HepG2 (cell line): ENCODE measurements at regions not wholly inside any gene's neighbourhood (a gene's known extent, or its start where the extent isn't known, plus 50 kb on each side); places are given as distances from the start of the nearest gene placed in this dataset.

Experiments
- ATAC-seq: fragments of 200-7000 bp; cut with Tn5 transposase; 3 replicates; pipeline ENCODE4 v1.9.1; 2020; ENCODE audit warnings: mild to moderate bottlenecking, moderate library complexity
- BruUV-seq: library from RNA; stranded (reverse); fragments of 400-500 nt; replicated peaks from 2 replicates; lab custom pipeline; 2021; lab: Mats Ljungman, UMichigan
- CTCF ChIA-PET: fragments of 300-600 bp; formaldehyde crosslinking; extraction: SDS; loops from one replicate; lab custom pipeline; 2021; ENCODE audit warnings: low total read pairs, inconsistent platforms, low intra/inter-chr PET ratio; lab: Yijun Ruan, JAX
- POLR2A ChIA-PET: fragments of 350-600 bp; sonication (Branson Sonifier 250); formaldehyde crosslinking; loops from one replicate; lab custom pipeline; 2020; ENCODE audit warnings: antibody characterized with exemption, inconsistent platforms; lab: Yijun Ruan, JAX
- DNase-seq: peaks from one replicate; pipeline ENCODE4 v3.0.0-alpha.2; 2015; ENCODE audit warnings: low spot score
- FAIRE-seq: peaks from 3 replicates; lab custom pipeline; 2011; peaks lifted over from hg19 to GRCh38; lab: Jason Lieb, UNC
- H2AFZ ChIP-seq: one replicate; pipeline ENCODE4 v1.6.1; 2011; ENCODE audit warnings: low read length, inconsistent platforms
- H3K27ac ChIP-seq: fragments of 300-600 bp; 3 replicates; pipeline ENCODE4 v1.8.0; 2011; ENCODE audit warnings: mixed run types, mild to moderate bottlenecking, mixed read lengths, low read length, inconsistent platforms; ENCODE audit not compliant: insufficient read depth; ENCODE audit errors: extremely low read length
- H3K27me3 ChIP-seq, 2 experiments: fragments of 200-600 bp in 1 of 2; 2 replicates in 1 of 2; 3 replicates in 1 of 2; pipeline versions ENCODE4 v1.6.0 to v1.8.0; 2011; ENCODE audit warnings: low read length in 2 of 2, mild to moderate bottlenecking in 2 of 2, moderate library complexity in 2 of 2, inconsistent platforms in 1 of 2; ENCODE audit not compliant: insufficient read depth in 2 of 2, control insufficient read depth in 1 of 2
- H3K36me3 ChIP-seq, 2 experiments: fragments of 200-600 bp in 1 of 2; replicated peaks in 1 of 2; 2 replicates in 1 of 2; 3 replicates in 1 of 2; pipeline versions ENCODE4 v1.5.1 to v1.8.0; 2011; ENCODE audit warnings: low read length in 2 of 2, inconsistent platforms in 1 of 2; ENCODE audit not compliant: insufficient read depth in 2 of 2, control insufficient read depth in 1 of 2
- H3K4me1 ChIP-seq: 2 replicates; pipeline ENCODE4 v1.5.1; 2012; ENCODE audit warnings: low read length, inconsistent platforms; ENCODE audit not compliant: insufficient read depth
- H3K4me2 ChIP-seq: 2 replicates; pipeline ENCODE4 v1.6.0; 2011; ENCODE audit warnings: low read depth, low read length, inconsistent platforms
- H3K4me3 ChIP-seq, 3 experiments: fragments of 200-600 bp in 1 of 3; sonication (generic), shearing (Covaris generic) in 1 of 3; replicated peaks in 1 of 3; 2 replicates each; pipeline ENCODE4 v1.5.1; 2011 to 2016; ENCODE audit warnings: low read length in 3 of 3, inconsistent platforms in 2 of 3, low read depth in 2 of 3, mild to moderate bottlenecking in 2 of 3, control low read depth in 1 of 3, mixed read lengths in 1 of 3; ENCODE audit not compliant: insufficient read depth in 1 of 3
- H3K79me2 ChIP-seq: one replicate; pipeline ENCODE4 v1.6.1; 2011; ENCODE audit warnings: low read length, inconsistent platforms; ENCODE audit not compliant: insufficient read depth
- H3K9ac ChIP-seq: 2 replicates; pipeline ENCODE4 v1.6.0; 2011; ENCODE audit warnings: mild to moderate bottlenecking, low read depth, low read length, inconsistent platforms; ENCODE audit not compliant: insufficient read depth
- H3K9me3 ChIP-seq: 2 replicates; pipeline ENCODE4 v1.5.1; 2012; ENCODE audit warnings: mild to moderate bottlenecking, low read length
- H4K20me1 ChIP-seq: 2 replicates; pipeline ENCODE4 v1.6.0; 2011; ENCODE audit warnings: inconsistent platforms, mild to moderate bottlenecking, low read length, moderate library complexity; ENCODE audit not compliant: insufficient read depth
- ETV5 ChIP-seq: IDR thresholded peaks from 2 replicates; pipeline ENCODE4 v1.6.1; 2018; ENCODE audit warnings: missing biosample characterization, missing genetic modification reagents, inconsistent platforms, borderline replicate concordance
- GMEB2 ChIP-seq: IDR thresholded peaks from 2 replicates; pipeline ENCODE4 v1.6.1; 2016; ENCODE audit warnings: missing biosample characterization, missing genetic modification reagents, low read depth
- PAX8 ChIP-seq: sonication (generic); formaldehyde crosslinking; IDR thresholded peaks from 2 replicates; pipeline ENCODE4 v1.8.0; 2022; ENCODE audit warnings: mild to moderate bottlenecking, missing genetic modification reagents, borderline replicate concordance
- RAD51 ChIP-seq: fragments of 450-650 bp; IDR thresholded peaks from 2 replicates; pipeline ENCODE4 v1.6.1; 2016; ENCODE audit warnings: borderline replicate concordance
- RORA ChIP-seq: sonication (generic); formaldehyde crosslinking; IDR thresholded peaks from 2 replicates; pipeline ENCODE4 v1.5.0; 2020; ENCODE audit warnings: mild to moderate bottlenecking, missing genetic modification reagents, moderate library complexity
- STAG1 ChIP-seq: sonication (generic); formaldehyde crosslinking; IDR thresholded peaks from 2 replicates; pipeline ENCODE4 v1.4.0; 2020; ENCODE audit warnings: missing genetic modification reagents
- ZNF773 ChIP-seq: sonication (generic); formaldehyde crosslinking; IDR thresholded peaks from 2 replicates; pipeline ENCODE4 v1.4.0; 2020; ENCODE audit warnings: missing genetic modification reagents, borderline replicate concordance
- ZNF780A ChIP-seq: sonication (generic); formaldehyde crosslinking; IDR thresholded peaks from 2 replicates; pipeline ENCODE4 v1.8.0; 2022; ENCODE audit warnings: mild to moderate bottlenecking, missing genetic modification reagents, moderate library complexity
- ZNF800 ChIP-seq: sonication (generic); formaldehyde crosslinking; IDR thresholded peaks from 2 replicates; pipeline ENCODE4 v1.4.0; 2020; ENCODE audit warnings: missing genetic modification reagents
- ZNF841 ChIP-seq: sonication (generic); formaldehyde crosslinking; IDR thresholded peaks from 2 replicates; pipeline ENCODE4 v1.8.1; 2023; ENCODE audit warnings: missing genetic modification reagents, borderline replicate concordance
- WGBS: methylation state at CpG from one replicate; pipeline ENCODE4 v1.1.6; 2017; ENCODE audit warnings: low lambda C conversion rate; 5-methylcytosine and 5-hydroxymethylcytosine counted together
- in situ Hi-C: cut with HindIII; loops from 2 replicates; pipeline ENCODE4 v1.10.0; 2017; ENCODE audit warnings: low pct_unique_long_range_greater_than_20kb; ENCODE audit not compliant: extremely low pct_ligation_motif_present
- intact Hi-C: fragments of 100-400 bp; cut with micrococcal nuclease; formaldehyde crosslinking; loops from one replicate; pipeline ENCODE4 v1.10.0; 2022; ENCODE audit not compliant: unreplicated experiment
- TF ChIP-seq, protein P1 (sequence below): fragments of 450-650 bp; IDR thresholded peaks from 2 replicates; pipeline ENCODE4 v1.6.1; 2016
- TF ChIP-seq, protein P2 (sequence below), 2 experiments: fragments of 450-650 bp in 1 of 2; sonication (generic) in 1 of 2; formaldehyde crosslinking; IDR thresholded peaks; 2 replicates each; pipeline versions ENCODE4 v1.5.0 to v1.8.0; 2020 to 2022; ENCODE audit warnings: mild to moderate bottlenecking in 1 of 2, missing genetic modification reagents in 1 of 2

GRCh38 chr11:59264736-59265135 is 52.0 kb upstream of the MPEG1 start:
- Histone ChIP-seq H3K4me2 (no peak overlapping the region), H3K4me3 (no peak overlapping the region), H3K36me3 (no peaks in the 10 kb centered on the region), H3K9ac (no peak overlapping the region), H3K27ac (no peak overlapping the region), H2AFZ (no peak overlapping the region), H3K79me2 (no peaks in the 10 kb centered on the region), H4K20me1 (no peaks in the 10 kb centered on the region), H3K4me1 (no peaks in the 10 kb centered on the region), H3K27me3 (no peaks in the 10 kb centered on the region; a peak in 2 of 5 replicates), H3K9me3 (no peaks in the 10 kb centered on the region)
- DNase-seq (no peak), ATAC-seq (no peak), FAIRE-seq (no peak)
- no peak for TF ChIP-seq ETV5 (CRISPR knock-in tag)
- TF ChIP-seq RORA (CRISPR knock-in tag) = no peak
- intact Hi-C loops (no loop called here), in situ Hi-C loops (no loop called here)
- POLR2A ChIA-PET = no interaction called here
- CTCF ChIA-PET = no interaction called here
- WGBS = 21% methylated on average over 7 of the region's 8 CpGs
- no TSS peak for BruUV-seq

GRCh38 chr11:59263225-59263894 is 50.6 kb upstream of the MPEG1 start:
- H3K27me3 ChIP-seq = no peaks in the 10 kb centered on the region; a peak in 2 of 5 replicates
- H4K20me1 ChIP-seq = no peaks in the 10 kb centered on the region
- no peak overlapping the region for H3K4me3 ChIP-seq
- H3K27ac ChIP-seq = no peak overlapping the region
- CTCF ChIA-PET = no interaction called here
- no peak overlapping the region for H3K4me2 ChIP-seq
- POLR2A ChIA-PET = no interaction called here
- H3K4me1 ChIP-seq = no peaks in the 10 kb centered on the region
- intact Hi-C loops (no loop called here), in situ Hi-C loops (no loop called here)
- ATAC-seq (peak; percentile 76), DNase-seq (peak; percentile 9), FAIRE-seq (no peak)
- WGBS = no CpG with 5 or more reads among the region's 9 CpGs
- no peaks in the 10 kb centered on the region for H3K79me2 ChIP-seq
- H3K9ac ChIP-seq = no peak overlapping the region
- H3K9me3 ChIP-seq = no peaks in the 10 kb centered on the region
- BruUV-seq = no TSS peak
- no peaks in the 10 kb centered on the region for H3K36me3 ChIP-seq
- no peak overlapping the region for H2AFZ ChIP-seq
- no peak for TF ChIP-seq GMEB2
- TF ChIP-seq, protein P1, sequence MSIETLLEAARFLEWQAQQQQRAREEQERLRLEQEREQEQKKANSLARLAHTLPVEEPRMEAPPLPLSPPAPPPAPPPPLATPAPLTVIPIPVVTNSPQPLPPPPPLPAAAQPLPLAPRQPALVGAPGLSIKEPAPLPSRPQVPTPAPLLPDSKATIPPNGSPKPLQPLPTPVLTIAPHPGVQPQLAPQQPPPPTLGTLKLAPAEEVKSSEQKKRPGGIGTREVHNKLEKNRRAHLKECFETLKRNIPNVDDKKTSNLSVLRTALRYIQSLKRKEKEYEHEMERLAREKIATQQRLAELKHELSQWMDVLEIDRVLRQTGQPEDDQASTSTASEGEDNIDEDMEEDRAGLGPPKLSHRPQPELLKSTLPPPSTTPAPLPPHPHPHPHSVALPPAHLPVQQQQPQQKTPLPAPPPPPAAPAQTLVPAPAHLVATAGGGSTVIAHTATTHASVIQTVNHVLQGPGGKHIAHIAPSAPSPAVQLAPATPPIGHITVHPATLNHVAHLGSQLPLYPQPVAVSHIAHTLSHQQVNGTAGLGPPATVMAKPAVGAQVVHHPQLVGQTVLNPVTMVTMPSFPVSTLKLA = peak; percentile 65
- no peak for TF ChIP-seq ZNF780A (CRISPR knock-in tag)
- no peak for TF ChIP-seq PAX8 (CRISPR knock-in tag)
- TF ChIP-seq, protein P2, sequence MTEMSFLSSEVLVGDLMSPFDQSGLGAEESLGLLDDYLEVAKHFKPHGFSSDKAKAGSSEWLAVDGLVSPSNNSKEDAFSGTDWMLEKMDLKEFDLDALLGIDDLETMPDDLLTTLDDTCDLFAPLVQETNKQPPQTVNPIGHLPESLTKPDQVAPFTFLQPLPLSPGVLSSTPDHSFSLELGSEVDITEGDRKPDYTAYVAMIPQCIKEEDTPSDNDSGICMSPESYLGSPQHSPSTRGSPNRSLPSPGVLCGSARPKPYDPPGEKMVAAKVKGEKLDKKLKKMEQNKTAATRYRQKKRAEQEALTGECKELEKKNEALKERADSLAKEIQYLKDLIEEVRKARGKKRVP (CRISPR knock-in tag; IDR thresholded peaks at IDR 0.05) = no peak
- no peak for TF ChIP-seq ZNF773
- no peak for TF ChIP-seq RAD51
- no peak for TF ChIP-seq ZNF841 (CRISPR knock-in tag)
- TF ChIP-seq ZNF800 (CRISPR knock-in tag) = no peak
- TF ChIP-seq STAG1 (CRISPR knock-in tag) = peak; percentile 51
